Renal pelvis (tissue), 1 donor: ENCODE measurements at regions not wholly inside any gene's neighbourhood (a gene's known extent, or its start where the extent isn't known, plus 50 kb on each side); places are given as distances from the start of the nearest gene placed in this dataset.

Experiments used
- DNase-seq: peaks from one replicate; pipeline ENCODE4 v3.0.0-alpha.2; 2013

DNA sequence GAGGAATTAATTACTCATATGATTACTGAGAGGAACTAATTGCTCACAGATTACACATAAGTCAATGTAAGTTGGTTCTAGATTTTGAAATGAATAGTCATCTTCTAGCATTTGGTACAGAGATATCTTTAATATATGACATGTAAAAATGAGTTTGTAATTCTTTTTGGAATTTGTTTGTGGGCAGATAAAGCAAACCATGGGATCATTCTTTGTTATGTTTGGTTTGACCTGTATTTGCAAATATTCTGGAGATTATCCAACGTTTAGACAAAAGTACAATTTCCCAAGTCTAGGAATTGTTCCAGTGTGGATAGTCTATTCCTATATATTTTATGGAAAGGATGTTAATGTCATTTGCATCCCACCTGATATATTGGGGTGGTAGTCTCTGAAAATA lies 309.6 kb upstream of the EDNRB start:
- DNase-seq: no peak

DNA sequence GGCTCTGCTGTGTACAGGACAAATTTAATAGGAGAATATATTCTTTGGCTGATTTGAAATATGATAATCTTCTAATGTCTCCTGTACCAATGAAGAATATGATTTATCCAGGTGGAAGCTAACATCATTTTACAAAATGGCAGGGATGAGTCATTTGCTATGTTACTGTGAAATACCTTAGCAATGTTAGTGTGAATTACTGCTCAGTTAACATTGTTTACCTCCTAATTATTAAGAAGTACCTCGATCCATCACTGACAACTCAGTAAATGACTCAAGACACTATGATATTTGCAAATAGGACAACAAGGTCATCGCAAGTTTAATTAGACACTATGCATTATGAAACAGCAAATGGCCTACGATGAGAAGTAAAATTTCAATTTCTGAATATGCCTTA lies 309.1 kb upstream of the EDNRB start:
- DNase-seq: no peak

DNA sequence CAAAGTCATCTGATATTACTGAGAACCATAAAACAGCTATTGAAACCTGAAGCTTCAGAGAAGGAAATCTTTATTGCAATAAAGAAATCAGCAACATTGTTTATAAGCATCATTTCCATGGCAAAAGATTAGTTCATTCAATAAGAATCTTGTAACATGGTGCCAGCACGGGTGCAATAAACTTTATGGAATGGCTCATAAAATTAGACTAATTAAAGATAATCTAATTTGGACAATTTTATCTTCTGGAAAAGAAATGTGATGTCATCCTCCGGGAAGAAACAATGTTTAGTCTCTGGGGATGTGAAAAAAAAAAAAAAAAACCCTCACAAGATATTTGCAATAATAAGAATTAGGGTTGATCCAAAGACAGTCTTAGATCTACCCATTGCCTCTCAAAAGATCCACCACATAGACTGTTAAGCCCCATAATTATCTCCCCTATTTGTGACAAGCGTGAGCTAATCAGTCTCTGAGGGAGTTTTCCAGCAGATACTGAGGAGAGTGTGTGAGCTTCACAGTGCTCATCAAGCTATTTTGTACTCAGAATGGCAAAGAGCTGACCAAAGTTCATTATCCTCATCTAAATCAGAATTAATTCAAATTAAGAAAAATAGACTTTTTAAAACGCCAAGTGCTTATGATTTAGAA lies 297.0 kb upstream of the EDNRB start:
- no peak for DNase-seq

DNA sequence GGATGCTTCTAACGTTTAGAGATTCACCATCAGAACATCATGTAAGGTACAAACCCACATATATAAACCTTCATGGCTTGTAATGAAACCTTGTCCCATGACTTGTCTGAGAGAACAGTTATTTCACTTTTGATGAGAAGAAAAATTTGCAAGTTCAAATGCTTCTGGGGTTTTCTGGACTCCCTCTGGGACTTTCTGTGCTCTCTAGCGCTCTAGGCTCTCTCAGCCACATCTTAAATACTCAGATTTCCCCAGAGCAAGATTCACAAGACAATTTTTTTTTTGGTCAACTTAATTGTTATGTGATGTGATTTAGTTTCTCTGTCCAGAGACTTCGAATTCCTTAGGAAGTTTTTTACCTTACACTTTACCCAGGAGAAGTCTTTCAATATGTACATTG lies 282.8 kb upstream of the EDNRB start:
- DNase-seq: no peak

DNA sequence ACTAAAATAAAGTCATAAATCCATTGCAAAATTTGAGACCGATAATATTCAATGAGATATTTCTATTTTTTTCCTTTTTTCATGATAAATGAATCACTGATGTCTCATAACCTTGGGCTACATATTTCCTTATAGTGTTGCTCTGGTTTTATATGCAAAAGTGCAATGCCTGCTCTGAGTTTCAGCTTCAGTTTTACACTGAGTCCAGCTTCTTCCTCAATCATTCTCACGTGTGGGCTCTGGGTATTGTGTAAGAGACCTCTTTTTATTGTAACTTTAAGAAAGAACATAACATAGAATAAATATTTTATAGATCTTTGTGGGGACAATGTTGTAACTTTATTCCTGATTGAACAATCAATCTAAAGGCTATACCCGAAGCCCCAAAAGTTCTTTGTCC lies 280.2 kb upstream of the EDNRB start:
- DNase-seq: no peak

DNA sequence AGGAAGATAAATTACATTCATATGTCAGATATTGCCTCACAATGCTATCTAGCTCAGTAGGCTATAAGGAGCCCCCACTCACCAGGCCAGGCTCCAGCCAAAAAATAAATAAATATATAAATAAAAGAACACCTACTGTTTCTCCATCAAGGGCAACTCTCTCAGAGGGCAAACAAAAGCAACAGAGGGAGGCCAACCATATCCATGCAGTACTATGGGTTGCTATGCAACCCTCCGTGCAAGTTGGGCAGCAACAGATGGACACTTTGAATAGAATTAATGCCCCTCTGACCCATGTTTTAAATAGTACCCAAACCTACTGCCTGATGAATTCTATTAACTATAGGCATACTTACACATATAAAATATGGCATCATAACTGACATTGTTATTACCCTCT lies 279.8 kb upstream of the EDNRB start:
- DNase-seq: no peak

DNA sequence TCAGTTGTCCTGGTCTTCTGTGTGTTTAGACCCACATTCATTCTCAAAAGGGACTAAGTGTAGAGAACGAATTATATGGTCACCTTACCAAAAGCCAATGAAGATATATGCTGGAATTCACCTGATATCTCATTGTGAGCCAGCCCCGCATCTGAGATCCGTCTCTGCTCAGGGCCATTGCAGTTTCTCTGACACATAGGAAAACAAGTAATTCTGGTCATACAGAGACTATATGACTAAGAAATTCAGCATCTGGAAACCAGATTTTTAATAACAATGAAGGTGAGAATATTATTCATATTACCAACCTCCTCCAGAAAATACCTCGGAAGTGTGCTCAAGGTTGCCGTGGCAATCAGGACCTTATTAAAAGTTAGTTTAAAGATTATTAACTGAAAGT lies 278.6 kb upstream of the EDNRB start:
- no peak for DNase-seq

DNA sequence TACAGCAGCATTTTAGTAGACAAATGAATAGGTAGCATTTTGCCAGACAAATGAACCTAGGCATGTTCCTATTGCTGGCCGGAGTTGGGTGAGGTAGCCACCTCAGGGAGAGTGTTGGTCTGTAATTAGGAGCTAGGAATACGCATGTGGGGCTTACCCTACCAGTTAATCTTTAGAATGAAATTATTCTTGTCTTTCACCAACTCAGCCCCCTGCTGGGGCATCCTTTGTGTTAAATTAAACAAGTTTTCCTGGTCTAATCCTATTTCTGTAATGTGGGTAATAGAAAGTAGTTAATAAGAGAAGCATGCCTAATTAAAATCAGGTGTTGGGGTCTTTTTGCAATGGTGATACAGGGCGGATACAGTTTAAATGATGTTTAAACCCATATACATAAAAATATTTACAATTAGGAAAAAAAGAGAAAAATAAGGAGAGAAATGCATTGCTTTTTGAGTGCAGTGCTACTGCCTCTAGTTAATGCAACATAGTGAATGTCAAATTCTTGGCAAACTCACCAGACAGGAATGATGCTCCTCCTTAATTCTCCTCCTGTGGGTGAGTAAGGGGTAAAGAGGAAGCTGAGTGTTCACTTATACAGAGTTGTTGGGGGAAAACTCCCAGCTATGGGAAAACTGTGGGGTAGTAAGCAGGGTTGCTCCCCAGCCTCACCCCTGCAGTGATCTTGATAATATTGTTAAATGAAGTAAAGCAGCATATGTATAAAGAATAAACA lies 276.4 kb upstream of the EDNRB start:
- no peak for DNase-seq

DNA sequence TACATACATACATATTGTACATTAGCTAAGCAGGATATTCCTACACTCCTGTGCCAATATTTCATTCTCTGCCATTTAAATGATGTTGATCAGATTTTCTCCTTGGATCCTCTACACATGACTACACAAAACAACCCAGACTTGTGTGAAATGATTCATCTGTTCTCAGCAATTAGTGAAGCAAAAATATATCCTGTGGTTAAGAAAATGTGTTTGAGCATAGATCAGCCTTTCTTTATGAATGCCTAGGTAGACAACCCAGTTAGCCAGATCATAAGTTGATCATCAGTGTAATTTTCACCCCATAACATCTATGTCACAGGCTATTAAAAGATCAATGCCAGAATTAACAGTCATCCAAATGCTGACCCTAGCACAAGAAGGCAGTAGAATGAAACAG lies 275.2 kb upstream of the EDNRB start:
- no peak for DNase-seq

DNA sequence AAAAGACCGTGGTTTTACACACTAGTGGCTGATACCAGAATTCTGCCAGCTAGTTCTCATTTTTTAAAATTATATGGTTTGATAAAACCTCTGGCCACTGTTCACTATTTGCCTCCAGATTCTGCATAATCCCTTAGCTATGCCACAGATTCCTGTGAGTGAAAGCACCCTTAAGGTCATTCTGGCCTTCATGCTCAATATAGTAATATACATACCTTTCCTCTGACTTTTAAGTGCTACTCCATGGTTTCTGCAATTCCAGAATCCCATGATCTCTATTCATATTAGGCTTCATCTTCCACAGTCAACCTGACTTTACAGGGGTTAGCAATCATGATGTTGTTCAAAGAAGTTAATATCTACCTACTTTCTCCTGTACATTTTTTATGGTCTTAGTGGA lies 274.1 kb upstream of the EDNRB start:
- DNase-seq: no peak

DNA sequence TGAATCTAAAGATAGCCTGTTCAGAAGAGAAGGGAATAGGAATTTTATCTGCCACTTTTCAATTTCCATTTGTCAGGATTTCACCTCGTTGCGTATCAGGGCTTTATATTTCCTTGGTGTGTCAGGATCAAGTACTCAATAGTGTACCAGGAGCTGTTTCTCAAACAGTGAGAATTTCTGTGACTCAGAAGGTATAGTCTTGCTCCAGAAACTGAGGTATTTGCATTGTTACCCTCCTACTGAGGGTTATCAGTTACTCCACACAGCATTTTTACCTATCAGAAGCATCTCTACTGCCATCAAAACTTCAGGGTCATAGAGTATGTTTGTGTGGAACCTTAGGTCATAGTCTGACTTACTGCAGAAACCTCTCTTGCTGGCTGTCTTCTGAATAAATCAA lies 271.7 kb upstream of the EDNRB start:
- DNase-seq: no peak

DNA sequence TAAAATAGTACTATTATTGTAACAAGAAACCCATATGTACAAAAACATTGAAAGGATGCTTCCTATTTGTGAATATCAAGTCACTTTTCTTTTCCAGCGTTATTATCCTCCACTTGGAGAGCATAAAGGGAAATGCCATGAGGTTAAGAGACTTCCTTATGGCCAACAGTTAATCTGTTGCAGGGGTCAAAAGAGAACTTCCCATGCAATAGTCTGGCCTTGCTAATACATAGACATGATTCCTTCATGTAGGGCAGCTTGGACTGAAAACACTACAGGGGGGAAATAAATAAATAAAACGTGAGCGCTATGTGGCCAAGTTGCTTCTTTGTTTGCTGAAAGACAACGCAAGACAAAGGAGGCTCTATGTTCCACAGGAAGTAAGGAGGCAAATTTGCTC lies 269.1 kb upstream of the EDNRB start:
- no peak for DNase-seq

DNA sequence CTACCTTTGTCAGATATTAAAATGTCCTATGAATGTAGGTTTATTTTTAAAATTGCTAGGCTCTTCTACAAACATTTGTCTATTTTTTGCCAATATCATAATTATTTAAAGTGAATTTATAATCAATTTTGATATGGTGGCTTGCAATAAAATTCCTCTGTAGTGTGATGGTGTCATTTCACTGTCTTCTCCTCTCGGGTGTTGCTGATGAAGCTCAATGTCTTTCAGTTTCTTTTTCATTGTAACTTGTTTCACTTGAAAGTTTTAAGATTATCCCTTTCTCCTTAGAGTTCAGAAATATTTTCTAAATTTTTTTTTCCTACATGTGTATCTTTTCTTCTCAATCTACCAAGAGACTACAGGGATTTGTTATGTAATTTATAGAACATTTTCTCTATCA lies 267.1 kb upstream of the EDNRB start:
- DNase-seq: no peak

DNA sequence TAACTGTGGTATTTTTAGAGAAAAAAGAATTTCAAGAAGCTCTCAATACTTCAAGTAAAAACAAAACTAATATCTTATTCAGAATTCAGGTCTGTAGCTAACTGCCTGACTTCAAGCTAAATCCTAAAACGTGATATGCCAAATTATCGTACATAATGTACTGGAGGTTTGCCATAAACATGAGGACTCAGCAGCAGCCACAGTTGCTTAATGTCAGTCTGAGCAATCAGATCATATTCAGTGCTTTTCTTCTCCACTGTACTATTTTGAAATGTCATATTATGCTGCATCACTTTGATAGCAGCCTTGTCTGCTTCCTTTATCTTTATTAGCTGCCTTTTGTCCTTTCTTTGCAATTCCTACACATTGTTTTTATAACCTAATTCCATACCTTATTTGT lies 265.1 kb upstream of the EDNRB start:
- no peak for DNase-seq

DNA sequence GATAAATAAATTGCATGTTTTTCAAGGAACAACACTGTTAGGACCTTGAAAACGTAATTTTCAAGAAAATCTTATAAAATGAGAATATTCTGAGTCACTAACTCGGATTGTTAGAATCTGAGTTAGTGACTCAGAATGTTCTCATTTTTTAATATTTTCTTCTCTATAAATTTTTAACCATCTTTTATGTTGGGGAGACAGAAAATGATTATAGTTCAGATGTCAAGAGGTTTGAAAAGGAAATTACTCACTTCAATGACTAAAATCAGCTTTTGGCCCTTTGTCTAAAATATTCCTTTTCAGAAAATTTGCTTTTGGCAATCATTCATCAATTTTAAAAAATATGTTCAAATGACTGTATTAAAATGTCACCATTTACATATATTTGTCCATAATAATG lies 264.2 kb upstream of the EDNRB start:
- no peak for DNase-seq

DNA sequence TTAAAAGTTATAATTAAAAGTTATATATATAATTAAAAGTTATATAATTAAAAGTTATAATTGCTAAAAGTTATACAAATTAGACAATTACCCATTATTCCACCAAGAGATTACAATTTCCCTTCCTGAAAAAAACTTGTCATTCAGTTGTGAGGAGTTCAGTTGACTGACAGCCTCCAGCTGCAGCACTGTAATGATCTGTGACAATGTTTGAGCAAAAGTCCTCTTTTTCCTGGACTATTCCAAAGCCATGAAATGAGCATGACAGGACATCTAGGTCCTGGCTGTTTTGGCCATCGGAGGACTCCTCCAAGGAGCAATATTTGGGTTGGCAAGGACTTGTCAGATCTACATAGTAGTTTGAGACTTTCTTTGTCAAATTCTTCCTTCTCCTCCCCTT lies 258.7 kb upstream of the EDNRB start:
- DNase-seq: no peak

DNA sequence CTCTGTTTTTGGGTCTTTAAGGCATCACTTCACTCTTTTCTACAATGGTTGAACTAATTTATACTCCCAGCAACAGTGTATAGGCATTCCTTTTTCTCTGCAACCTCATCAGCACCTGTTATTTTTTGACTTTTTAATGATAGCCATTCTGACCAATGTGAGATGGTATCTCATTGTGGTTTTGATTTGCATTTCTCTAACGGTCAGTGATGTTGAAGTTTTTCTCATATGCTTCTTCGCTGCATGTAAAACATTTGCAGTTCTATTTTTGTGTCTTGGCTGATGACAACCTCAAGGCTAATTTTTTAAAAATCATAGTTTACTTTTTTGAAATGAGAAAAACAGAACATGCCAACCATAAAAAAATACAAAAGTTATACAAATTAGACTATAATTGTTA lies 258.2 kb upstream of the EDNRB start:
- no peak for DNase-seq

DNA sequence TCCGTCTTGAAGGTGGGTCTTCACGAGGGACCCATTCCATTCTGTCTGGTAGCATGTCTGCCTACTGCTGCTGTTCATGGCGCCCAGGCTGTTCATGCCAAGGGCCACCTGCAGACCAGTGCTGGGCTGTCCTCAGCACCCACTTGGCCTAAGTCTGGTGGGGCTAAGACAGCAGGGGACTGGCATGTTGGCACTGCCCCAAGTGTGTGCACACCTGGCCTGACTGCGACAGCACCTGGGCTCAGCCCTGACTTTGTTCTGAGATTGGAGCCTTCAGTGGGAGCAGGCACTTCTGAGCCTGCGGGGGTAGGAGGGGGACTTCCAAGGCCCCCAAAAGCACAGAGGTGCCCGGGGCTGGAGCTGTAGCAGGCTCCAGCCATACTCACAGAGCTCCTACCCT lies 250.8 kb upstream of the EDNRB start:
- DNase-seq: no peak

DNA sequence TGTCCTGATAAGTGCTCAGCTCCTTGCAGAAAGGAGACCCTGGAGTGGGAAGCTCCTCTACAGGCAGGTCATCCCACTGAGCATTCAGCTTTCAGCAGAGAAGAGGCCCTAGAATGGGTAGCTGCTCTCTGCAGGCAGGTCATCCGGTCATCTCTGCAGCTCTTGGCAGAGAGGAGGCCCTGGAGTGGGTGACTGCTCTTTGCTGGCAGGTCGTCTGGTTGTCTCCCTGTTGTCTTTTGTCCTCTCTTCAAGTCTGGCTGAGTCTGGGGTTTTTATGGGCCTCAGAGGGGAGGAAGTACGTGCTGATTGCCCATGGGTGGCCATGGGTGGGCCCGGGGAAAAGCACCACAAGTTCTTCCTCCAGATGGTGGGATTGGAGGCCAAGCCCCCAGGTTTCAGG lies 250.3 kb upstream of the EDNRB start:
- no peak for DNase-seq

DNA sequence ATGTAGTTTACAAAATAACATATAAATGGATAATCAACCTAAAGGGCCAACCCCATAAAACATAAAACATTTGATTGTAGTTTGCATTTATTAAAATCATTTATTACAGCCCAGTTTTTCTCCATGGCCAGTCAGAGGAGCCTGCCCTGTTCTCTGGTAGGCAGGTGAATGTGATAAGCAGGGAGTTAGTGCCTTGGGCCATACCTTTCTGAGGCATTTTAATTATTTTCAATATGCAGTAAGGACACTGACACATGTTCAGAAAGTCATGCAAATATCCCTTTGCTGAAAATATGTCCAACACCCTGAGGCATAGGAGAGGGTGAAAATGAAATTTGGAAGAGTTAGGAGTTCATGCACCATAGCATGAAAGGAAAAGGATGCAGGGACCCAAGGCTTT lies 242.6 kb upstream of the EDNRB start:
- no peak for DNase-seq

DNA sequence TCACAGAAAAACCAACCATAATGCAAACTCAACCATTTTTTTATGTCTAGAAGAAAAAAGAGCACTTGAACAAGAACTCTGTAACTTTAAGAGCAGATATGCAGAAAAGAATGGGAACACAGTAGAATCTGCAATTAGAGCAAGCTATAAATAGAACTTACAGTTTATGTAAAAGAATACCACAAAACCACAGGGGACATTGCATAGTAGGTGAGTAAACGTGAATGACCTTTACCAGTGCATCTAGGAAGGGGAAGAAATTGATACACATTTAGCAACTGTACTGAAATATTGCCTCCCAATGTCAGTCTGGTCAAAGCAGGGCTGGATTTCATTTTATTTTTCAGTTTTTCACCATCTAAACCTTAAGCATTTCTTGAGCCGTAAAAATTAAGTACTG lies 242.2 kb upstream of the EDNRB start:
- no peak for DNase-seq

DNA sequence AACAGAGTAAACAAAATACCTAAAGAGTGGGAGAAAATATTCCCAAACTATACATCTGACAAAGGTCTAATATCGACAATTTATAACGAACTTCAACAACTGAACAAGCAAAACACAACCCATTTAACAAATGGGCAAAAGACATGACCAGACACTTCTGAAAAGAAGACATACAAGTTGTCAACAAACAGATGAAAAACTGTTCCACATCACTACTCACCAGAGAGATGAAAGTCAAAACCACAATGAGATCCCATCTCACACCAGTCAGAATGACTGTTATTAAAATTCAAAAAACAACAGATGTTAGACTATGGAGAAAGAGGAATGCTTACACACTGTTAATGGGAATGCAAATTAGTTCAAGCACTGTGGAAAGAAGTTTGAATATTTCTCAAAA lies 233.8 kb upstream of the EDNRB start:
- DNase-seq: no peak

DNA sequence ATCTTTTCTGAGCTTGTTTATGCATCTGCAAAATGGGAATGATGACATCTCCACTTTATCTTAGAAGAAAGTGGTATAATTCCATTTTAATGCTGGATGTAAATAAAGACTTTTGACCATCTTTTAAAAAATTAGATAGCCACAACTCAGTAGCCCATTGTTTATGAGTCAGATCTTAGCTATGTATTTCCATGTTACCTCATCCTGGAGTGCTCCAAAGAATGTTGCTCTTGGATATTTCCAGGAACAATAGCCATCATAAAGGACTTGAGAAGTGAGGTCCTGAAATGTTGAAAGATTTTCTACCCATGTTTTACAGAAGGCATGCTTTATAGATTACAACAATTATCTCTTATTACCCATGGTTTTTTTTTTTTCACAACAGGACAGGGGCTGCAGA lies 229.3 kb upstream of the EDNRB start:
- no peak for DNase-seq

DNA sequence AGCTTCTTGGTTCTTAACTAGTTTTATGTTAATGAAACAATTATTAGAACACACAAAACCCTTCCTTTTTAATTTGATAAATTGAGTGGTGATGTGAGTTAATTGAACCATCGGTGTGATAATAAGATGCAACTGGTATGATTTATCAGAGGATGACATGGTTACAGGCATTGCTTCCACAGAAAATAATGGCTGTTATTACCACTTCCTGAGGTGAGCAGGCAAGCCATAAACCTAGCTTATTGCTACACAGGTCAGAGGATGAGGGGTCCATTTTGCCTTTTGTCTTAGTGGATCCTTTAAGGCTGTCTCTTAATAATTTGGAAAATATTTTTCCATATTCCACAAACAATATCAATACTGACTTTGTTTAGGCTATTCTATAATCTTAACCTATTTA lies 226.6 kb upstream of the EDNRB start:
- no peak for DNase-seq
